ENCODE measurements at regions not wholly inside any gene's neighbourhood (a gene's known extent, or its start where the extent isn't known, plus 50 kb on each side); places are given as distances from the start of the nearest gene placed in this dataset.

GRCh38 chr10:130459851-130460490 is 323.8 kb downstream of the GLRX3 start:
- FAIRE-seq (no peak), DNase-seq (ENCODE audit: low spot score) (no peak)

GRCh38 chr10:130461631-130462030 is 325.4 kb downstream of the GLRX3 start:
- DNase-seq (ENCODE audit: low spot score) = no peak
- no peak for FAIRE-seq

- no peak for FAIRE-seq
- no peak for DNase-seq (ENCODE audit: low spot score)
Observed at GRCh38 chr10:130463104-130463875, 327.1 kb downstream of the GLRX3 start.

- DNase-seq (ENCODE audit: low spot score) = no peak
- no peak for FAIRE-seq
Observed at GRCh38 chr10:130463876-130464364, 327.7 kb downstream of the GLRX3 start.

- DNase-seq (ENCODE audit: low spot score) (no peak), FAIRE-seq (no peak)
Observed at GRCh38 chr10:130464426-130464825, 328.2 kb downstream of the GLRX3 start.

- no peak for FAIRE-seq
- DNase-seq (ENCODE audit: low spot score) = no peak
Observed at GRCh38 chr10:130466271-130466997, 330.2 kb downstream of the GLRX3 start.

- FAIRE-seq (no peak), DNase-seq (ENCODE audit: low spot score) (no peak)
Observed at GRCh38 chr10:130470286-130470685, 334.1 kb downstream of the GLRX3 start.

GRCh38 chr10:130470973-130471372 is 334.8 kb downstream of the GLRX3 start:
- FAIRE-seq (no peak), DNase-seq (ENCODE audit: low spot score) (no peak)

GRCh38 chr10:130471486-130471885 is 335.3 kb downstream of the GLRX3 start:
- FAIRE-seq = no peak

GRCh38 chr10:130472236-130472635 is 336.0 kb downstream of the GLRX3 start:
- DNase-seq (ENCODE audit: low spot score) (no peak), FAIRE-seq (no peak)

More at GRCh38 chr10:130471486-130471885, 335.3 kb downstream of the GLRX3 start:
- no peak for DNase-seq (ENCODE audit: low spot score)

GRCh38 chr10:130474591-130474990 is 338.4 kb downstream of the GLRX3 start:
- no peak for DNase-seq (ENCODE audit: low spot score)
- FAIRE-seq = no peak

GRCh38 chr10:130477360-130477759 is 341.2 kb downstream of the GLRX3 start:
- FAIRE-seq = no peak

GRCh38 chr10:130479146-130479545 is 343.0 kb downstream of the GLRX3 start:
- no peak for DNase-seq (ENCODE audit: low spot score)
- no peak for FAIRE-seq

More at GRCh38 chr10:130477360-130477759, 341.2 kb downstream of the GLRX3 start:
- no peak for DNase-seq (ENCODE audit: low spot score)

GRCh38 chr10:130479926-130480325 is 343.7 kb downstream of the GLRX3 start:
- no peak for DNase-seq (ENCODE audit: low spot score)
- no peak for FAIRE-seq

GRCh38 chr10:130480491-130480890 is 344.3 kb downstream of the GLRX3 start:
- FAIRE-seq = no peak
- no peak for DNase-seq (ENCODE audit: low spot score)

- no peak for DNase-seq (ENCODE audit: low spot score)
- no peak for FAIRE-seq
Observed at GRCh38 chr10:130481076-130481930, 345.1 kb downstream of the GLRX3 start.

GRCh38 chr10:130481936-130482335 is 345.7 kb downstream of the GLRX3 start:
- DNase-seq (ENCODE audit: low spot score) = no peak
- no peak for FAIRE-seq

- FAIRE-seq = no peak
- DNase-seq (ENCODE audit: low spot score) = no peak
Observed at GRCh38 chr10:130483691-130484467, 347.7 kb downstream of the GLRX3 start.

GRCh38 chr10:130484468-130485180 is 348.4 kb downstream of the GLRX3 start:
- FAIRE-seq (no peak), DNase-seq (ENCODE audit: low spot score) (no peak)
